ENCODE measurements at regions not wholly inside any gene's neighbourhood (a gene's known extent, or its start where the extent isn't known, plus 50 kb on each side); places are given as distances from the start of the nearest gene placed in this dataset.

DNA sequence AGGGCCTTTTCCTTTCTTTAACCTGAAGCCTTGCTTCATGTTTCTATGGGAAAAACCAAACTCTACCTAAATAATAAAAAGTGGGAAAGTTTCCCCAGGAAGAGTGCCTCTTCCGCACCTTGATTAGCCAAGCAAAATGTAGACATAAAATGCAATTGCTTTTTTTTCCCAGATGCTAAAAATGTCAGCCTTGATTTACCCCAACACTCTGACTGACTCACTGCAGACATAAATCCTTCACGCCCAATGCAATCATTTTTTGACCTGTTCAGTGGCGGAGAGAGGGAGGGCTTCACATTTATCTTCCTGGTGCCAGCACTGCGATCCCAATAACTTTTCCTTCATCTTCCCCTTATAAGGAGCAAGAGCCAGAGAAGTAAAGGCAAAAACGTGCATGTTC lies 261.5 kb downstream of the SEC16B start:
- DNase-seq (ENCODE audit: low spot score), result no peak
- WGBS, result 87% methylated on average over 5 of the region's 5 CpGs
- H3K36me3 ChIP-seq (ENCODE audit: control insufficient read depth in 4 of 4, insufficient read depth in 3 of 4, low read depth in 1 of 4, low read length in 3 of 4), result no peaks in the 10 kb centered on the region
- TF ChIP-seq REST (IDR thresholded peaks at IDR 0.05) (no peak), TAF1 (conservative IDR thresholded peaks at IDR 0.05) (no peak), HNF4A (conservative IDR thresholded peaks at IDR 0.05) (no peak), RXRA (IDR thresholded peaks at IDR 0.05) (no peak), SP1 (IDR thresholded peaks at IDR 0.05) (no peak), RAD21 (IDR thresholded peaks at IDR 0.05) (no peak), NR2F2 (IDR thresholded peaks at IDR 0.05) (no peak), ATF3 (IDR thresholded peaks at IDR 0.05) (no peak), EGR1 (IDR thresholded peaks at IDR 0.05; ENCODE audit: low read depth in 2 of 2) (no peak), GABPA (IDR thresholded peaks at IDR 0.05 in 1 of 2, conservative IDR thresholded peaks at IDR 0.05 in 1 of 2) (no peak), FOXA1 (IDR thresholded peaks at IDR 0.05) (no peak), FOXA2 (IDR thresholded peaks at IDR 0.05) (no peak), YY1 (IDR thresholded peaks at IDR 0.05) (no peak), CTCF (IDR thresholded peaks at IDR 0.05; ENCODE audit: low read depth, low read length, missing input control) (no peak), JUND (IDR thresholded peaks at IDR 0.05) (no peak), HNF4G (IDR thresholded peaks at IDR 0.05) (no peak)
- TF ChIP-seq, protein P1, sequence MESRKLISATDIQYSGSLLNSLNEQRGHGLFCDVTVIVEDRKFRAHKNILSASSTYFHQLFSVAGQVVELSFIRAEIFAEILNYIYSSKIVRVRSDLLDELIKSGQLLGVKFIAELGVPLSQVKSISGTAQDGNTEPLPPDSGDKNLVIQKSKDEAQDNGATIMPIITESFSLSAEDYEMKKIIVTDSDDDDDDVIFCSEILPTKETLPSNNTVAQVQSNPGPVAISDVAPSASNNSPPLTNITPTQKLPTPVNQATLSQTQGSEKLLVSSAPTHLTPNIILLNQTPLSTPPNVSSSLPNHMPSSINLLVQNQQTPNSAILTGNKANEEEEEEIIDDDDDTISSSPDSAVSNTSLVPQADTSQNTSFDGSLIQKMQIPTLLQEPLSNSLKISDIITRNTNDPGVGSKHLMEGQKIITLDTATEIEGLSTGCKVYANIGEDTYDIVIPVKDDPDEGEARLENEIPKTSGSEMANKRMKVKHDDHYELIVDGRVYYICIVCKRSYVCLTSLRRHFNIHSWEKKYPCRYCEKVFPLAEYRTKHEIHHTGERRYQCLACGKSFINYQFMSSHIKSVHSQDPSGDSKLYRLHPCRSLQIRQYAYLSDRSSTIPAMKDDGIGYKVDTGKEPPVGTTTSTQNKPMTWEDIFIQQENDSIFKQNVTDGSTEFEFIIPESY (IDR thresholded peaks at IDR 0.05), result no peak
- TF ChIP-seq, protein P2, sequence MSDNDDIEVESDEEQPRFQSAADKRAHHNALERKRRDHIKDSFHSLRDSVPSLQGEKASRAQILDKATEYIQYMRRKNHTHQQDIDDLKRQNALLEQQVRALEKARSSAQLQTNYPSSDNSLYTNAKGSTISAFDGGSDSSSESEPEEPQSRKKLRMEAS (IDR thresholded peaks at IDR 0.05), result no peak
- H3K9me3 ChIP-seq (ENCODE audit: control insufficient read depth in 4 of 4, low read length in 3 of 4), result no peaks in the 10 kb centered on the region
- no peak overlapping the region for H3K4me3 ChIP-seq (ENCODE audit: low read depth in 1 of 3, low read length in 3 of 3)
- no peak overlapping the region for H3K27ac ChIP-seq (ENCODE audit: low read depth in 1 of 2, low read length in 2 of 2)
- no peak overlapping the region for H3K9ac ChIP-seq (ENCODE audit: low read depth in 1 of 2, low read length in 2 of 2)
- peaks cover 1 to 15% (median 9%) of the 10 kb centered on the region in 4 donors for H3K4me1 ChIP-seq (ENCODE audit: control insufficient read depth in 4 of 4, insufficient read depth in 4 of 4, low read length in 3 of 4)
- H3K27me3 ChIP-seq (ENCODE audit: control insufficient read depth in 4 of 4, insufficient read depth in 4 of 4, low read length in 3 of 4), result no peaks in the 10 kb centered on the region
